Ecto neural progenitor cell (in vitro differentiated cells): ENCODE measurements at regions not wholly inside any gene's neighbourhood (a gene's known extent, or its start where the extent isn't known, plus 50 kb on each side); places are given as distances from the start of the nearest gene placed in this dataset.

ENCODE experiments used
- DNase-seq: peaks from one replicate; pipeline ENCODE4 v3.0.0-alpha.2; 2018; ENCODE audit warnings: low spot score

GRCh38 chr4:110886856-110887255 lies 264.0 kb upstream of the PITX2 start:
- no peak for DNase-seq

- DNase-seq, result no peak
Observed at GRCh38 chr4:110897784-110898183, 274.9 kb upstream of the PITX2 start.

- DNase-seq, result no peak
Observed at GRCh38 chr4:110898290-110898689, 275.4 kb upstream of the PITX2 start.

- no peak for DNase-seq
Observed at GRCh38 chr4:110900213-110900769, 277.4 kb upstream of the PITX2 start.

- DNase-seq, result no peak
Observed at GRCh38 chr4:110902500-110902899, 279.6 kb upstream of the PITX2 start.

GRCh38 chr4:110904435-110905065 lies 281.7 kb upstream of the PITX2 start:
- DNase-seq, result no peak

- DNase-seq, result no peak
Observed at GRCh38 chr4:110905367-110905766, 282.5 kb upstream of the PITX2 start.

- no peak for DNase-seq
Observed at GRCh38 chr4:110907801-110908313, 285.0 kb upstream of the PITX2 start.

- DNase-seq, result no peak
Observed at GRCh38 chr4:110914791-110915190, 291.9 kb upstream of the PITX2 start.

- DNase-seq, result no peak
Observed at GRCh38 chr4:110915301-110915700, 292.4 kb upstream of the PITX2 start.

- no peak for DNase-seq
Observed at GRCh38 chr4:110916505-110916904, 293.6 kb upstream of the PITX2 start.

GRCh38 chr4:110917835-110918234 lies 295.0 kb upstream of the PITX2 start:
- DNase-seq, result no peak

GRCh38 chr4:110920990-110921389 lies 298.1 kb upstream of the PITX2 start:
- DNase-seq, result no peak

- no peak for DNase-seq
Observed at GRCh38 chr4:110924761-110925160, 301.9 kb upstream of the PITX2 start.

- DNase-seq, result no peak
Observed at GRCh38 chr4:110926841-110927400, 304.0 kb upstream of the PITX2 start.

GRCh38 chr4:110933341-110933740 lies 310.5 kb upstream of the PITX2 start:
- DNase-seq, result no peak

- no peak for DNase-seq
Observed at GRCh38 chr4:110944501-110944900, 321.6 kb upstream of the PITX2 start.

- no peak for DNase-seq
Observed at GRCh38 chr4:110945600-110945999, 322.7 kb upstream of the PITX2 start.

- DNase-seq, result no peak
Observed at GRCh38 chr4:110949542-110949941, 326.7 kb upstream of the PITX2 start.

- no peak for DNase-seq
Observed at GRCh38 chr4:110950731-110951130, 327.9 kb upstream of the PITX2 start.

GRCh38 chr4:110953191-110953590 lies 330.3 kb upstream of the PITX2 start:
- DNase-seq, result no peak

GRCh38 chr4:110953898-110954297 lies 331.0 kb upstream of the PITX2 start:
- DNase-seq, result no peak

GRCh38 chr4:110955748-110956147 lies 332.9 kb upstream of the PITX2 start:
- DNase-seq, result no peak
